Femur (tissue), 1 donor: ENCODE measurements at regions not wholly inside any gene's neighbourhood (a gene's known extent, or its start where the extent isn't known, plus 50 kb on each side); places are given as distances from the start of the nearest gene placed in this dataset.
A peak's percentile ranks its signal among the peaks of the same experiment; 100 is the strongest.

Source experiments
- DNase-seq: peaks from one replicate; pipeline ENCODE4 v3.0.0-alpha.2; 2017

- DNase-seq = no peak
These were observed 132.8 kb upstream of the CPM start for GRCh38 chr12:69065775-69066174.

GRCh38 chr12:69066492-69067373 is 133.8 kb upstream of the CPM start:
- DNase-seq = no peak

- no peak for DNase-seq
These were observed 134.7 kb upstream of the CPM start for GRCh38 chr12:69067713-69068112.

- no peak for DNase-seq
These were observed 135.5 kb upstream of the CPM start for GRCh38 chr12:69068448-69068847.

- no peak for DNase-seq
These were observed 136.5 kb upstream of the CPM start for GRCh38 chr12:69069479-69069878.

- DNase-seq = peak; percentile 62
These were observed 137.5 kb upstream of the CPM start for GRCh38 chr12:69070319-69071090.

GRCh38 chr12:69071091-69071370 is 138.1 kb upstream of the CPM start:
- DNase-seq = no peak

- no peak for DNase-seq
These were observed 140.1 kb upstream of the CPM start for GRCh38 chr12:69073035-69073434.

GRCh38 chr12:69074556-69075349 is 141.8 kb upstream of the CPM start:
- no peak for DNase-seq

GRCh38 chr12:69083689-69084088 is 150.7 kb upstream of the CPM start:
- no peak for DNase-seq

GRCh38 chr12:69084816-69085378 is 151.9 kb upstream of the CPM start:
- DNase-seq = no peak

- no peak for DNase-seq
These were observed 152.9 kb upstream of the CPM start for GRCh38 chr12:69085852-69086251.

GRCh38 chr12:69087986-69088385 is 151.4 kb upstream of the CPSF6 start:
- DNase-seq = no peak

GRCh38 chr12:69090722-69091121 is 148.6 kb upstream of the CPSF6 start:
- DNase-seq = no peak

- DNase-seq = no peak
These were observed 147.8 kb upstream of the CPSF6 start for GRCh38 chr12:69091442-69092017.

- no peak for DNase-seq
These were observed 147.2 kb upstream of the CPSF6 start for GRCh38 chr12:69092137-69092536.

GRCh38 chr12:69094606-69095216 is 144.7 kb upstream of the CPSF6 start:
- no peak for DNase-seq

GRCh38 chr12:69095765-69096477 is 143.4 kb upstream of the CPSF6 start:
- DNase-seq = peak; percentile 24

- no peak for DNase-seq
These were observed 142.6 kb upstream of the CPSF6 start for GRCh38 chr12:69096669-69097335.

- DNase-seq = no peak
These were observed 141.6 kb upstream of the CPSF6 start for GRCh38 chr12:69097619-69098368.
